IPS DF 6.9 (cell line): ENCODE measurements at regions not wholly inside any gene's neighbourhood (a gene's known extent, or its start where the extent isn't known, plus 50 kb on each side); places are given as distances from the start of the nearest gene placed in this dataset.
"Not testable (repeated sequence)": the region's sequence is repeated elsewhere in the genome, so short reads cannot be mapped to it uniquely, and the experiment has no call there.

Experiments
- DNase-seq: peaks from one replicate; pipeline ENCODE4 v3.0.0-alpha.2; 2013; ENCODE audit warnings: low read depth, low spot score
- H3K27ac ChIP-seq: one replicate; pipeline ENCODE4 v1.5.1; 2013; ENCODE audit warnings: low read length, control low read depth
- H3K27me3 ChIP-seq: 2 replicates; pipeline ENCODE4 v1.6.1; 2013; ENCODE audit warnings: mild to moderate bottlenecking, low read length; ENCODE audit not compliant: control insufficient read depth, insufficient read depth
- H3K36me3 ChIP-seq: 2 replicates; pipeline ENCODE4 v1.6.1; 2013; ENCODE audit warnings: low read length; ENCODE audit not compliant: control insufficient read depth, insufficient read depth
- H3K4me1 ChIP-seq: 2 replicates; pipeline ENCODE4 v1.6.1; 2013; ENCODE audit warnings: low read length; ENCODE audit not compliant: control insufficient read depth, insufficient read depth
- H3K4me3 ChIP-seq: 2 replicates; pipeline ENCODE4 v1.5.1; 2013; ENCODE audit warnings: mild to moderate bottlenecking, low read length
- H3K9me3 ChIP-seq: 2 replicates; pipeline ENCODE4 v1.6.1; 2013; ENCODE audit warnings: low read length, inconsistent platforms; ENCODE audit not compliant: control insufficient read depth, insufficient read depth
- WGBS: extraction: QIAGEN DNeasy Blood & Tissue Kit; methylation state at CpG from one replicate; pipeline ENCODE4 v1.1.7; 2013; ENCODE audit warnings: mixed read lengths, missing lambda C conversion rate; ENCODE audit not compliant: insufficient read length, insufficient coverage; 5-methylcytosine and 5-hydroxymethylcytosine counted together

DNA sequence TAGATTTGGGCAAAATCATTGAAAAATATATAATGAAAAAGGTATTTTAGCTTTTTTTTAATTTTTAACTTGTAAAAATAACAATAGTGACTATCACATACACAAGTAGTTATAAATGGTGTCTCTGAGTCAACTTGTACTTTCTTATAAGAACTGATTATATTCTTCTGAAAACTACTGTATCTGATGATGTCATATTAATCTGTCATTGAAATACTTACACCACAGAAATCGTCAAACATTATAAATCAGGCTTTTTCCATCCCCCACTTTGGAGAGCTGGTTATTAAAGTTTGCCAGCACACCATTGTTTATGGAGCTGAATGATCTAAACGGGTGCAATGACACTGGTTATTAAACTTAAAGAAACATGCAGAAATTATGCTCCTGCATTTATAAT lies 1259.6 kb upstream of the CNTN5 start:
- DNase-seq, result no peak

DNA sequence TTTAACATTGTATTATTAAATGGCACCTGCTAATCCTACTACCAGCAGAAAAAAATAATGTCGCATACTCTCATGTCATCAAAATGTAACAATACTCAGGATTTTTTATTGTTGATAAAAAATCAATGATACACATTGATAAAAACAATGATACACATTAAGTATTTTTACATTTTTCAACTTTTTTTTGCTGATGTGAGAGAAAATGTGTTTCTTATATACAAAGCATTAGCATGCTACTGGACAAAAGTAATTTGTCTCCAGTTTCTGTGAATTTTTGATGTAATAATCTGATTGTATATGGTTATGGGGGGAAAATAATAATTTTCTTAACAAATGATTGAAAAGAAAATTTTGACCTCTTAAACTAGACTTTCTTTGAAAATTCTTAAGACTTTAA lies 1256.6 kb upstream of the CNTN5 start:
- H3K4me3 ChIP-seq, result no peak overlapping the region
- no peak overlapping the region for H3K27ac ChIP-seq
- DNase-seq, result no peak
- no CpG with 5 or more reads among the region's 1 CpG for WGBS
- H3K4me1 ChIP-seq, result peaks cover 2% of the 10 kb centered on the region; the same call in 1 of the 2 replicates
- H3K36me3 ChIP-seq, result no peaks in the 10 kb centered on the region
- H3K27me3 ChIP-seq, result no peaks in the 10 kb centered on the region
- H3K9me3 ChIP-seq, result no peaks in the 10 kb centered on the region; the same call in 1 of the 2 replicates

More for the DNA sequence above, 1259.6 kb upstream of the CNTN5 start:
- WGBS, result no CpG with 5 or more reads among the region's 2 CpGs
- no peak overlapping the region for H3K27ac ChIP-seq
- H3K9me3 ChIP-seq, result no peaks in the 10 kb centered on the region; the same call in 1 of the 2 replicates
- H3K4me1 ChIP-seq, result peaks cover 2% of the 10 kb centered on the region; the same call in 1 of the 2 replicates
- H3K27me3 ChIP-seq, result no peaks in the 10 kb centered on the region
- H3K36me3 ChIP-seq, result no peaks in the 10 kb centered on the region
- no peak overlapping the region for H3K4me3 ChIP-seq

DNA sequence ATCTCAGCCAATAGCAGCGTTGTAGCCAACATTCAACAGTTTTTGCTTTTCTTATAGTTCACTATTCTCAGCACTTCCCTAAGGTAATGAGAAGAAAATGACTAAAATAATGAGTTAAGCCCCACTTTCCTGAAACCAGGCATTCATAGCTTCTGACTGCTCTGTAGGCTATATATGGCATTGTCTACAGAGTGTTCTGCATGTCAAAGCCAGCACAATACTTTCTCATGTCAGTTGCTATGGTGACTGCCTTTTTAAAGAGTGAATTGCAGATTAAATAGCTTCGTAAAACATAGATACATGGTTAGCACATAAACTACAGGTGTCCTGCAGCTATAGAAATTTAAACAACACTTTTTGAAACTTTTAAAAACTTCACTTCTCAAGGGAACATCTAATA lies 1256.1 kb upstream of the CNTN5 start:
- no peaks in the 10 kb centered on the region for H3K27me3 ChIP-seq
- no peaks in the 10 kb centered on the region; the same call in 1 of the 2 replicates for H3K9me3 ChIP-seq
- no peaks in the 10 kb centered on the region for H3K36me3 ChIP-seq
- no CpG with 5 or more reads among the region's 2 CpGs for WGBS
- no peak overlapping the region for H3K4me3 ChIP-seq
- DNase-seq, result no peak
- no peak overlapping the region for H3K27ac ChIP-seq
- peaks cover 2% of the 10 kb centered on the region; the same call in 1 of the 2 replicates for H3K4me1 ChIP-seq

DNA sequence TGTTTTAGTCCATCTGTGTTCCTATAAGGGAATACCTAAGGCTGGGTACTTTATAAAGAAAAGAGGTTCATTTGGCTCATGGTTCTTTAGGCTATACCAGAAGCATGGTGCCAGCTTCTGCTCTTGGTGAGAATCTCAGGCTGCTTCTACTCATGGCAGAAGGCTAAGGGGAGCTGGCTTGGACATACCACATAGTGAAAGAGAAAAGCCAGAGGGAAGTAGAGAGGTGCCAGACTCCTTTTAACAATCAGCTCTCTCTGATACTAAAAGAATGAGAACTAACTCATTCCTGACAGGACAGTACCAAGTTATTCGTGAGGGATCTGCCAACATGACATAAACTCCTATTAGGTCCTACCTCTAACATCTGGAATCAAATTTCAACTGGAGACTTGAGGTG lies 1250.2 kb upstream of the CNTN5 start:
- Histone ChIP-seq H3K36me3 (no peaks in the 10 kb centered on the region), H3K4me3 (no peak overlapping the region), H3K9me3 (no peaks in the 10 kb centered on the region), H3K4me1 (no peaks in the 10 kb centered on the region), H3K27me3 (no peaks in the 10 kb centered on the region), H3K27ac (no peak overlapping the region)
- no peak for DNase-seq
- WGBS, result no CpG with 5 or more reads among the region's 1 CpG

DNA sequence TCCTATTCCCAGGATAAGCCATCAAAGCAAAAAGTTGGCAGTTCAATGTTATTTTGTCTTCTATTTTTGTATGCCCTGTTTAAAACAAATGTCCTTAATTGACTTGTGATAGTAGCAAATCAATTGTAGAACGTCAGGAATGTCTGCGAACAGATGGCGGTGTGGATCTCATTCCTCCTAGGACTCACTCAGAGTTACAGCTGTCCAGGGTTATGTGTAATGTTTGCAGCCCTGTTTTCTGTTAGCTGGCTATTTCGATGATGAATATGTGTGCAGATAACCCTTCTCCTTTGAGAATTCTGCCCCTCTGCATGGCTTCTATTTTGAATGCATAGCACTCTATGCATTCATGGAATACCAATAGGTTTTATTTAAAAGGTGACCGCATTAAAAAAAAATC lies 1248.0 kb upstream of the CNTN5 start:
- H3K27me3 ChIP-seq, result no peaks in the 10 kb centered on the region
- no peaks in the 10 kb centered on the region for H3K9me3 ChIP-seq
- WGBS, result no CpG with 5 or more reads among the region's 5 CpGs
- H3K4me3 ChIP-seq, result no peak overlapping the region
- H3K4me1 ChIP-seq, result no peaks in the 10 kb centered on the region
- DNase-seq, result no peak
- H3K36me3 ChIP-seq, result no peaks in the 10 kb centered on the region
- no peak overlapping the region for H3K27ac ChIP-seq

DNA sequence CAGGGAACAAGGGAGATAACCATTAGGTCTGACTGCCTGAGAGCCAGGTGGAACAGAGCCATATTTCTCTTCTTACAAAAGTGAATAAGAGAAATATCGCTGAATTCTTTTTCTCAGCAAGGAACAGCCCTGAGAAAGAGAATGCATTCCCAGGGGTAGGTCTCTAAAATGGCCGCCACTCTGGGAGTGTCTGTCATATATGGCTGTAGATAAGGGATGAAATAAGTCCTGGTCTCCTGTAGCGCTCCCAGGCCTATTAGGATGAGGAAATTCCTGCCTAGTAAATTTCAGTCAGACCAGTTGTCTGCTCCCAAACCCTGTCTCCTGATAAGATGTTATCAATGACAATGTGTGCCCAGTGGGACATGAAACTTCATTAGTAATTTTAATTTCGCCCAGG lies 1236.4 kb upstream of the CNTN5 start:
- H3K27me3 ChIP-seq, DNase-seq, H3K36me3 ChIP-seq, H3K4me1 ChIP-seq, H3K9me3 ChIP-seq, H3K27ac ChIP-seq, H3K4me3 ChIP-seq: not testable (repeated sequence)
- WGBS, result no CpG with 5 or more reads among the region's 4 CpGs

DNA sequence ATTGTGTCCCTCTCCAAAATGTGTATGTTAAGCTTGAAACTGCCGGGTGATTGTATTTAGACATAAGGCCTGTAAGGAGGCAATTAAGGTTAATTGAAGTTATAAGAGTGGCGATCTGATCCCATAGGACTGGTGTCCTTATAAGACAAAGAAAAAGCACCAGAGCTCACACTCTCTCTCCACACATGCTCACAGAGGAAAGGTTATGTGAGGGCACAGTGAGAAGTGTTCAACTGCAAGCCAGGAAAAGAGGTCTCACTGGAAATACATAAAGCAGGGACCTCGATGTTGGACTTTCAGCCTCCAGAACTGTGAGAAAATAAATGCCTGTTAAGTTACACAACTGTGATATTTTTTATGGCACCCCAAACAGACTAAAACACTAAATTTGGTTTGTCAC lies 1233.8 kb upstream of the CNTN5 start:
- WGBS, result no CpG with 5 or more reads among the region's 3 CpGs
- Histone ChIP-seq H3K27ac (no peak overlapping the region), H3K9me3 (no peaks in the 10 kb centered on the region), H3K4me1 (no peaks in the 10 kb centered on the region), H3K36me3 (no peaks in the 10 kb centered on the region), H3K27me3 (no peaks in the 10 kb centered on the region), H3K4me3 (no peak overlapping the region)
- DNase-seq, result no peak

DNA sequence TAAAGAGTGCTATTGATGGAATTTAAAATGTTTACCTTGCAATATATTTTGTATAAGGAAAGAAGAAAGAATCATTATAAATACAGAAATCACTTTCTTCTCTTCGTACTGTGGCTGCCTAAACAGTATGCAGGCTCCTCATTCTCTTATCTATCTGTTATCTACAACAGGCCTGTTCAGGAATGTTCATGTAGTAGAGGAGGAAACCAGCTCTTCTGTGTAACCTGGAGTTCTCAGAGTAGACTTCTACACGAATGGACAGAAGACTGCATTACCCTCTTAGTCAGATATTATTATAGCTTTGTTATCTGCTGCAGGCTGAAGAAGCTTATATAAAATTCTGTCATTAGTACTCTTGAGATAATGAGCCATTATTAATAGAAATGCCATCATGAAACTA lies 1225.9 kb upstream of the CNTN5 start:
- Histone ChIP-seq H3K27ac (no peak overlapping the region), H3K27me3 (no peaks in the 10 kb centered on the region), H3K4me3 (no peak overlapping the region), H3K4me1 (no peaks in the 10 kb centered on the region), H3K9me3 (no peaks in the 10 kb centered on the region), H3K36me3 (no peaks in the 10 kb centered on the region)
- no CpG with 5 or more reads among the region's 2 CpGs for WGBS
- no peak for DNase-seq

DNA sequence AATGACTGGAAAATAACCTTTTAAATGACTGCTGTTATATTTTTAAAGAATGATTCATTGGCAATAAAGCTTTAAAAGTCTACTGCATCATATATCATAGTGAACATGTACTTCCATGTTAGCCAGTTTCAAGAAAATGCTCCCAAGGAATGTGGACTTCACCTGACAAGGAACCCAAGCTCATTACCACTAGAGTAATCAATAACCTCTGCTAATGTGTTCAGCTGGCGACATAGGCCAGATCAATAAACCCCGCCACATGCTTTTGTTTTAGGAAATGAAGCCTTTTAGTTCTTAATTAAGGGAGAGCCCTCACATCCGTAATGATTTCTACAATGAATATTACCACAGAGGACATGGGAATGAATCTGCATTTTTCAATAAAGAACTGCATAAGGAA lies 1219.9 kb upstream of the CNTN5 start:
- no peak for DNase-seq
- Histone ChIP-seq H3K36me3 (no peaks in the 10 kb centered on the region), H3K9me3 (no peaks in the 10 kb centered on the region), H3K4me3 (no peak overlapping the region), H3K27ac (no peak overlapping the region), H3K4me1 (no peaks in the 10 kb centered on the region), H3K27me3 (no peaks in the 10 kb centered on the region)
- no CpG with 5 or more reads among the region's 3 CpGs for WGBS

DNA sequence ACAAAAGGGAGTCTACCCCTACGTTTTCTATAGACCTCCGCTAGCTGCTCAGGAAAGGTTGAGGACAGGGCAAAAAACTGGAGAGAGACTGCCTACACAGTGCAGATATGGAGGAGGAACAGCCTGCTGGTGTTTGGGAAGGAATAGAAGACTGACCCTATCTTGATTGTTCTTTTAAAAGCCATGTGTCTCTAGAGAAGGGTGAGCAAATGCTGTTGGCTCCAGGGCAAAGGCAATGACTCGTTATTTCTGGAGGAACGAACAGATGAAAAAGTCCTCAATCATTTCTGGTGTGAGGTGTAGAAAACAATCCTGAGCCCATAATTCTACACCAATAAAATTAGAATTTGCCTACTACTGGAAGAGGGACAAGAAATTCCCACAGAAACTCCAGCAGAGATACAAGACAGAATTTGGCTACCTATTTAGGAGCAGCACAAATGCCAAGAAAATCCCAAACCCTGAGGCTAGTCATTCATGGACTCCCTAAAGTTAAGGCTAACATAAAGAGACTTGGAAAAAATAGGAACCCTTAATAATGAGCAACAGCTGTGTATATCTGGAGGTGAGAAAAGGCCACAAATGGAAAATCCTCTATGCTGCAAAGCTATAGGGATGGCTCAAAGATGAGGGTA lies 1206.3 kb upstream of the CNTN5 start:
- H3K9me3 ChIP-seq, result no peaks in the 10 kb centered on the region
- no peak overlapping the region for H3K27ac ChIP-seq
- H3K4me3 ChIP-seq, result no peak overlapping the region
- no peak for DNase-seq
- WGBS, result no CpG with 5 or more reads among the region's 4 CpGs
- no peaks in the 10 kb centered on the region for H3K36me3 ChIP-seq
- H3K4me1 ChIP-seq, result no peaks in the 10 kb centered on the region
- no peaks in the 10 kb centered on the region for H3K27me3 ChIP-seq

DNA sequence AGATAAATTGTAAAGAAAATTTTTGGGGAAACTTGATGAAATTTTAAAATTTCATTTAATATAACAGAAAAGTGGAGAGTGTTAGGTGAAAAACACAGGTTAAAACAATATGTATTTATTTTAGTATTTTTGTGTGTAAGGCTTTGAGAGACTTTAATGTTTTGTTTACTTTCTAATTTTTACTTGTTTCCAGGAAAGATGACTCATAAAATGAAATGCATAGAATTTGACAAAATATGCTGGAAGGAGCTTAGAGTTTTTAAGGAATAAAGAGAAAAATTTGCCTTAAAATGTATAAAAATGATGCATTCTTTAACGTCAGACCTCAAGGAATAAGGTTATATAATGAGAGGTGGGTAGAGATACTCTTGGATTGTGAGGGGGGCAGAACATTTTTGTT lies 1205.1 kb upstream of the CNTN5 start:
- DNase-seq, result no peak
- H3K9me3 ChIP-seq, result no peaks in the 10 kb centered on the region
- no peaks in the 10 kb centered on the region for H3K36me3 ChIP-seq
- no CpG with 5 or more reads among the region's 1 CpG for WGBS
- H3K4me3 ChIP-seq, result no peak overlapping the region
- no peak overlapping the region for H3K27ac ChIP-seq
- no peaks in the 10 kb centered on the region for H3K27me3 ChIP-seq
- H3K4me1 ChIP-seq, result no peaks in the 10 kb centered on the region
